ENCODE measurements at regions not wholly inside any gene's neighbourhood (a gene's known extent, or its start where the extent isn't known, plus 50 kb on each side); places are given as distances from the start of the nearest gene placed in this dataset.
"Not testable (repeated sequence)": the region's sequence is repeated elsewhere in the genome, so short reads cannot be mapped to it uniquely, and the experiment has no call there.

- no peak for DNase-seq
Observed at GRCh38 chr3:160047876-160048275, 59.2 kb downstream of the IL12A start.

GRCh38 chr3:160049038-160049437, 60.4 kb downstream of the IL12A start:
- DNase-seq: no peak

DNA sequence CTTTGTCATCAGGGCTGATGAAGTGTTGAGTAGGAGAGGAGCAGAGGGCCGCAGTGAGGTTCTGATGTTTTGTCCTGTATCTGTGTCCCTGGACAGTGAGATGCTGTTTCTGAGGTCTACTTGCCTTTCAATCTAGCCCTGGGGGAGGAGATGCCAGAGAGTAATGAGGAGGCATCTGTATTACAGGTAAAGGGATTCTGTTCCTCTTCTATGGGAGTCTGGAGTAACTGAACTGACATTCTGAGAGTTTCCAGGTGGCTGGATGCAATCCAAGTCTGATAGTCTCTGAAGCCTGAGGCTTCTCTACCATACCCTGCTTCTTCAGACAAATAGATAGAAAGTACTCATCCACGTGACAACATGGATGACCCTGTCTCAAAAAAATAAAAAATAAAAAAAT, 60.9 kb downstream of the IL12A start:
- DNase-seq: peak; percentile 6

GRCh38 chr3:160049988-160050387, 61.4 kb downstream of the IL12A start:
- no peak for DNase-seq

GRCh38 chr3:160052385-160053047, 63.9 kb downstream of the IL12A start:
- no peak for DNase-seq

DNA sequence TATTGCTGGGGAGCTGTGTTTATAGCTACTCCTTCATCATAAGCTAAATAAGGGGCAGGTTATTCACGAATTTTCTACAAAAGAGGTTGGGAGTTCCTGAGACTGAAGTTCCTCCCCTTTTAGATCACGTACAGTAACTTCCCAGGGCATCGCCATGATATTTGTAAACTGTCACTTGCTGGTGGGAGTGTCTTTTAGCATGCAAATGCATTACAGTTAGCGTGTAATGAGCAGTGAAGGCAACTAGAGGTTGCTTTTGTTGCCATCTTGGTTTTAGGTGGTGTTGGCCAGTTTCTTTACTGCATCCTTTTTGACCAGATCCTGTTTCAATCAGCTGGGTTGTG, 64.4 kb downstream of the IL12A start:
- no peak for DNase-seq

DNA sequence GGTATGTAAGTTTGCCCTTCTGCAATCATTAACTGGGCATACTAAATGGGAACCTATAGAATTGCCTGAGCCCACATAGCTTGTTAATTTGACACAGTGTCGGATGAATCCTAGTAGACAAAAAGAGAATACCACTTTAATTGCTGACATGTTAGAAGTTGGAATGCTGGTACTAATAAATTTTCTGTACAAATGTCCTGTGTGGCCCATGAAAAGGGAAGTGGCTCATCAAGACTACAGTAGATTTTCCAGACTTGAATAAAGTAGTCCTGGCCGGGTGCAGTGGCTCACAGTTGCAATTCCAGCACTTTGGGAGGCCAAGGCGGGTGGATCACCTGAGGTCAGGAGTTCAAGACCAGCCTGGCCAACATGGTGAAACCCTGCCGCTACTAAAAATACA, 66.2 kb downstream of the IL12A start:
- DNase-seq: not testable (repeated sequence)

DNA sequence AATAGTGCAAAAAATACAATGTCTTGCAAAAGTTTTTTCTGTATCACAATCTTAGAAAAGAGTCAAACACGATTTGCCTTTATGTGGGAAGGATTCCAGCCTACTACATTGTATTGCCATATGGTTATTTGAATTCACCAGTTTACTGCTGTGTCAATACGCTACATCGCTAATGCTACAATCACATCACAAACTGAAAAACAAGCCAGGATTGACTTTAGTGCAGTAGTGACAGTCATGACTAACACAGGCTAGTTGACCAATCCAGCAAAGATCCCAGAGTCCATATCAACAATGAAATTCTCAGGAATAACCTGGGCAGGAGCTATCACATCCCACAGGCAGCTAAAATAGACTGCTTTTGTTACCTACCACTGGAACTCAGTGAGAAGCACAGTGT, 67.0 kb downstream of the IL12A start:
- DNase-seq: no peak

GRCh38 chr3:160057331-160057730, 68.7 kb downstream of the IL12A start:
- no peak for DNase-seq

DNA sequence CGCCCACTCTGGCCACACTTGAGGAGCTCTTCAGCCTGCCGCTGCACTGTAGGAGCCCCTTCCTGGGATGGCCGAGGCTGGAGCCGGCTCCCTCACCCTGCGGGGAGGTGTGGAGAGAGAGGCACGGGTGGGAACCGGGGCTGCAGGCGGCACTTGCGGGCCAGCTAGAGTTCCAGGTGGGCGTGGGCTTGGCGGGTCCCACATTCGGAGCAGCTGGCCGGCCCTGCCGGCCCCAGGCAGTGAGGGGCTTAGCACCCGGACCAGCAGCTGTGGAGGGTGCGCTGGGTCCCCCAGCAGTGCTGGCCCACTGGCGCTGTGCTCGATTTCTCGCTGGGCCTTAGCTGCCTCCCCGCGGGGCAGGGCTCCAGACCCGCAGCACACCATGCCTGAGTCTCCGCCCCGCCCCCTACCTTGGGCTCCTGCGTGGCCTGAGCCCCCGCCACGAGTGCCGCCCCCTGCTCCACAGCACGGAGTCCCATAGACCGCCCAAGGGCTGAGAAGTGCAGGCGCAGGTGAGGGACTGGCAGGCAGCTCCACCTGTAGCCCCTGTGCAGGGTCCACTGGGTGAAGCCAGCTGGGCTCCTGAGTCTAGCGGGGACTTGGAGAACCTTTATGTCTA, 71.9 kb downstream of the IL12A start:
- no peak for DNase-seq

GRCh38 chr3:160061525-160061924, 72.9 kb downstream of the IL12A start:
- no peak for DNase-seq

- no peak for DNase-seq
Observed at GRCh38 chr3:160065282-160065681, 76.6 kb downstream of the IL12A start.

DNA sequence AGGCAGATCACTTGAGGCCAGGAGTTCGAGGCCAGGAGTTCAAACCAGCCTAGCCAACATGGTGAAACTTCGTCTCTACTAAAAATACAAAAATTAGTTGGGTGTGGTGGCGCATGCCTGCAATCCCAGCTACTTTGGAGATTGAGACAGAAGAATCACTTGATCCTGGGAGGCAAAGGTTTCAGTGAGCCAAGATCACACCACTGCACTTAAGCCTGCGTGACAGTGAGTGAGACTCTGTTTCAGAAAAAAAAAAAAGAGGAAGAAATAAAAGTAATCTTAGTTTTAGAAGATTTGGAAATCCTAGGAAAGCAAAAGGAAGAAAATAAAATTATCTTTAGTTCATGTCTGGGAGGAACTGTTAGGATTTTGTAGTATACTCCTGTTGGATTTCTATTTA, 77.2 kb downstream of the IL12A start:
- no peak for DNase-seq

DNA sequence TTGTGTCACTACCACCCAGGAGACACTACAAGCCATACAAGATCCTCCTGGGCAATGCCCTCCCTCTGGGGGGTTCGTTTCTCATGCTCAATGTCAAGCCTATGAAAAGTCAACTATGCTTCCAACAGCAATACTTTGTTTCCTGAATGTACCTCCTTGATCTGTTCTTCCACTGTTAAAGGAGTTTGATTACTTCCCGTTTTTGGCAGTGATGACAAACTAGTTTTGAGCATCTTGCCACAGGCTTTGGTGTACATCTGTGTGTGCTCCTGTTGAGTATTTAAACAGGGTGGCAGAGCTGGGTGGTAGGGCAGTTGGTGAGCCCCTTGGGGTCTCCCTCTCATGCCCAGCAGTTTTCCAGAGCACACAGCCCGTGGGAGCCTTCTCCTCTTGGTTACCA, 81.4 kb downstream of the IL12A start:
- no peak for DNase-seq

DNA sequence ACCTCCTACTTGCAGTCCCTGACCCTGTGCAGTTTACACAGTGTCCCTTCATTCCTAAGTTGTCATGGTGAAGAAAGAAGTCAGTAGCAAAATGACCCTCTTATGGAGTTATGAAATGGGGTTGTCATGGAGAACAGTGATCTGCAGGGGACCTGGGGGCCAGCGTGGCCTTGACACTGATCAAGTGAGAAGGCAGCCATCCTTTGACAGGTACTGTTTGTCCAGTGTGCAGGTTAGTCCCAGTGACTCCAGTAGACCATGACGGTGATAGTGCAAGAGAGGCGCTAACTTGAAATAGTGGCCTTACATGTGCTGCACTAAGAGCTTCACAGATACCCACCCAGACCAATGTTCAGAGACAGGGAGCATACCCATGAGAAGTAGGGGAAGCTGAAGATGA, 87.9 kb downstream of the IL12A start:
- DNase-seq: no peak

- no peak for DNase-seq
Observed at GRCh38 chr3:160078533-160078932, 89.9 kb downstream of the IL12A start.

GRCh38 chr3:160081958-160082533, 93.4 kb downstream of the IL12A start:
- no peak for DNase-seq

DNA sequence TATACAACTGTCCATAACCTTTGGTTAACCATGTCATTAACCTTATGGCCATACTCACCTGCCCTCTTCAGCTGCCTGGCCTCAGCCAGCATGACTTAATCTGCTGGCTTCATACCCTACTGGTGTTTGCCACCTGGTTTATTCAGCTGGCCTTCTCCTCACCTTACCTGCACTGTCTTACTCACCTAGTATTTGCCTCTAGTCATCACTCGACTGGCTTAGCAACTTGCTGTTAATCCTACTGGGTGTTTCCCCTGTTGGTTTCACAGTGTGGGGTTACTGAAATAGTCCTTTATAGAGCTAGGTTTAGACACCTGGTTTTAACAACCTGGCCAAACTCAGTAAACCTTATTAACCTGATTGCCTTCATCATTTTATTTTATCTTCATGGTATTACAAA, 96.4 kb downstream of the IL12A start:
- no peak for DNase-seq

DNA sequence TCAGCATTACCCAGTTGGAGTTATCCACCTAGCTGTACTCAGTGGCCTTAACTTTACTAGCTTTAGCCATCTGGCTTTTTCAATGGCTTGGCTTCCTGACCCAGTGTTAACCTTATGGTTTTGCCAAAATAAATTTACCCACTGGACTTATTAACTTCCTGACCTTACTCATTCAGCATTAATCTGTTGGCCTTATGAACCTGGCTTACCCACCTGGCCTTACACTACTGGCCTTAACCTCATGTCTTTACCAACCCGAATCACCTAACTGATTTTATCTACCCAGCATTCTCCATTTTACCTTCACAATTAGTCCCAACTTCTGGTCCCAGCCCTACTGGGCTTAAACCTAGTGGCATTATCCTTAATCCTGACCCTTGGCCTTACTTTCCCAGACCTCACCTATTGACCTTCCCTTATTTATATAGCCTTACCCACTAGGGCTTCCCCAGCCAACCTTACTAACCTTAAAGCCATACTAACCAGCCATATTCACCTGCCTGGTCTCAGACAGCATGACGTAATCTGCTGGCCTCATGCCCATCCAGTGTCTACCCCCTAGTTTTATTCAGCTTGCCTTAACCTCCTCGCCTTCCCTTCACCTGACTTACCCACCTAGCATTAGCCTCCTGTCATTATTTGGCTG, 100.0 kb downstream of the IL12A start:
- DNase-seq: no peak

DNA sequence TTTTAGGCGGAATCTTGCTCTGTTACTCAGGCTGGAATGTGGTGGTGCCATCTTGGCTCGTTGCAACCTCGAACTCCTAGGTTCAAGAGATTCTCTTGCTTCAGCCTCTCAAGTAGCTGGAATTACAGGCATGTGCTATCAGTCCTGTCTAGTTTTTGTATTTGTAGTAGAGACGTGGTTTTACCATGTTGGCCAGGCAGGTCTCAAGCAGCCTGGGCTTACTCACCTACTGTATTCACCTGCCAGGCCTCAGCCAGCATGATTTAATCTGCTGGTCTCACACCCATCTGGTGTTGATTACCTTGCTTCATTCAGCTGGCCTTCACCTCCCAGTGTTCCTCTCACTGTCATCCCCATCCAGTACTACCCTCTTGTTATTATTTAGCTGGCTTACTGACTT, 102.0 kb downstream of the IL12A start:
- DNase-seq: no peak

DNA sequence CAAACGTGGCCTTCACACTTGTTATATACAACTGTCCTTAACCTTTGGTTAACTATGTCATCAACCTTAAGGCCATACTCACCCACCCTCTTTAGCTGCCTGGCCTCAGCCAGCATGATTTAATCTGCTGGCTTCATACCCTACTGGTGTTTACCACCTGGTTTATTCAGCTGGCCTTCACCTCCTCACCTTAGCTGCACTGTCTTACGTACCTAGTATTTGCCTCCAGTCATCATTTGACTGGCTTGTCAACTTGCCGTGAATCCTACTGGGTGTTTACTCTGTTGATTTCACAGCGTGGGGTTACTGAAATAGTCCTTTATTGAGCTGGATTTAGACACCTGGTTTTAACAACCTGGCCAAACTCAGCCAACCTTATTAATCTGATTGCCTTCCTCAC, 102.8 kb downstream of the IL12A start:
- no peak for DNase-seq

GRCh38 chr3:160092760-160093159, 104.1 kb downstream of the IL12A start:
- DNase-seq: no peak

DNA sequence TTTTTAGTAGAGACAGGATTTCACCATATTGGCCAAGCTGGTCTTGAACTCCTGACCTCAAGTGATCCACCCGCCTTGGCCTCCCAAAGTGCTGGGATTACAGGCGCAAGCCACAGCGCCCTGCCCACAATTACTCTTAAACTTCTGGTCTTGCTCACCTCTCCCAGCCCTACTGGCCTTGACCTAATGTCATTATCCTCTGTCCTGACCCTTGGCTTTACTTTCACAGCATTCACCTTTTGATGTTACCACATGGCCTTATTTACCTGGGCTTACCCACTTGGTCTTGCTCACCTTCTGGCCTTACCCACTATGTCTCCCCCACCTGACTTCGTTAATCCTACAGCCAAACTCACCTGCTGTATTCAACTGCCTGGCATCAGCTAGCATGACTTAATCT, 105.9 kb downstream of the IL12A start:
- DNase-seq: no peak

DNA sequence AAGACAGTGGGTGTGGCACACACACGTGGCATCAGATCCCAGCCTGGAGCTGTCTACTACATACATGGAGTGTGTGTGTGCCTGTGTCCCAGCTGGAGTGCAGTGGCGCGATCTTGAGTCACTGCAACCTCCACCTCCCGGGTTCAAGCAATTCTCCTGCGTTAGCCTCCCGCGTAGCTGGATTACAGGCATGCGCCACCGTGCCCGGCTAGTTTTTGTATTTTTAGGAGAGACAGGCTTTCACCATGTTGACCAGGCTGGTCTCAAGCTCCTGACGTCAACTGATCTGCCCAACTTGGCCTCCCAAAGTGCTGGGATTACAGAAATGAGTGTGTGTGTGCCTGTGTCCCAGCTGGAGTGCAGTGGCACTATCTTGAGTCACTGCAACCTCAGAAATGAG, 108.8 kb downstream of the IL12A start:
- DNase-seq: no peak
